ENCODE measurements at regions not wholly inside any gene's neighbourhood (a gene's known extent, or its start where the extent isn't known, plus 50 kb on each side); places are given as distances from the start of the nearest gene placed in this dataset.
A peak's percentile ranks its signal among the peaks of the same experiment; 100 is the strongest.
"Not testable (repeated sequence)": the region's sequence is repeated elsewhere in the genome, so short reads cannot be mapped to it uniquely, and the experiment has no call there.

GRCh38 chr4:85165808-85166207 is 199.3 kb upstream of the WDFY3 start:
- no peak for DNase-seq (ENCODE audit: low spot score)

- DNase-seq (ENCODE audit: low spot score), result no peak
Observed at GRCh38 chr4:85166318-85166717, 199.8 kb upstream of the WDFY3 start.

GRCh38 chr4:85168234-85168834 is 201.8 kb upstream of the WDFY3 start:
- no peak for DNase-seq (ENCODE audit: low spot score)

GRCh38 chr4:85170241-85170640 is 203.8 kb upstream of the WDFY3 start:
- DNase-seq (ENCODE audit: low spot score), result no peak

GRCh38 chr4:85175190-85175589 is 208.7 kb upstream of the WDFY3 start:
- no peak for DNase-seq (ENCODE audit: low spot score)

- no peak for DNase-seq (ENCODE audit: low spot score)
Observed at GRCh38 chr4:85177092-85177491, 210.6 kb upstream of the WDFY3 start.

GRCh38 chr4:85177679-85178078 is 211.2 kb upstream of the WDFY3 start:
- no peak for DNase-seq (ENCODE audit: low spot score)

GRCh38 chr4:85180533-85180932 is 214.0 kb upstream of the WDFY3 start:
- no peak for DNase-seq (ENCODE audit: low spot score)

- no peak for DNase-seq (ENCODE audit: low spot score)
Observed at GRCh38 chr4:85187106-85187505, 220.6 kb upstream of the WDFY3 start.

GRCh38 chr4:85196015-85196414 is 229.5 kb upstream of the WDFY3 start:
- DNase-seq (ENCODE audit: low spot score), result peak; percentile 17

- no peak for DNase-seq (ENCODE audit: low spot score)
Observed at GRCh38 chr4:85200106-85200505, 233.6 kb upstream of the WDFY3 start.

GRCh38 chr4:85209161-85209560 is 242.7 kb upstream of the WDFY3 start:
- DNase-seq (ENCODE audit: low spot score), result peak; percentile 38

- peak; percentile 11 for DNase-seq (ENCODE audit: low spot score)
Observed at GRCh38 chr4:85210353-85210752, 243.9 kb upstream of the WDFY3 start.

- not testable (repeated sequence) for DNase-seq (ENCODE audit: low spot score)
Observed at GRCh38 chr4:85216571-85216970, 250.1 kb upstream of the WDFY3 start.

GRCh38 chr4:85218756-85219155 is 252.3 kb upstream of the WDFY3 start:
- no peak for DNase-seq (ENCODE audit: low spot score)

- no peak for DNase-seq (ENCODE audit: low spot score)
Observed at GRCh38 chr4:85221606-85222005, 253.3 kb upstream of the ARHGAP24 start.

GRCh38 chr4:85222561-85222960 is 252.4 kb upstream of the ARHGAP24 start:
- no peak for DNase-seq (ENCODE audit: low spot score)

GRCh38 chr4:85228264-85228663 is 246.7 kb upstream of the ARHGAP24 start:
- DNase-seq (ENCODE audit: low spot score), result no peak

GRCh38 chr4:85233516-85233915 is 241.4 kb upstream of the ARHGAP24 start:
- DNase-seq (ENCODE audit: low spot score), result no peak

GRCh38 chr4:85243857-85244256 is 231.1 kb upstream of the ARHGAP24 start:
- DNase-seq (ENCODE audit: low spot score), result no peak

GRCh38 chr4:85244638-85245037 is 230.3 kb upstream of the ARHGAP24 start:
- no peak for DNase-seq (ENCODE audit: low spot score)

GRCh38 chr4:85246055-85246454 is 228.9 kb upstream of the ARHGAP24 start:
- no peak for DNase-seq (ENCODE audit: low spot score)

GRCh38 chr4:85250852-85251251 is 224.1 kb upstream of the ARHGAP24 start:
- no peak for DNase-seq (ENCODE audit: low spot score)

GRCh38 chr4:85257817-85258370 is 217.1 kb upstream of the ARHGAP24 start:
- no peak for DNase-seq (ENCODE audit: low spot score)
